Prostate gland (tissue), 2 donors: ENCODE measurements at regions not wholly inside any gene's neighbourhood (a gene's known extent, or its start where the extent isn't known, plus 50 kb on each side); places are given as distances from the start of the nearest gene placed in this dataset.
A peak's percentile ranks its signal among the peaks of the same experiment; 100 is the strongest.

Source experiments
- POLR2A ChIP-seq: fragments of 450-650 bp; IDR thresholded peaks from one replicate; pipeline ENCODE4 v1.6.1; 2016; ENCODE audit warnings: antibody characterized with exemption, mild to moderate bottlenecking
- POLR2AphosphoS5 ChIP-seq: sonication (generic); formaldehyde crosslinking; IDR thresholded peaks from one replicate; pipeline ENCODE4 v1.6.1; 2017; ENCODE audit warnings: antibody characterized with exemption
- TF ChIP-seq, protein P1 (sequence below), 4 experiments: fragments of 200-600 bp in 2 of 4; fragments of 450-650 bp in 2 of 4; sonication (generic) in 2 of 4; IDR thresholded peaks; 1 replicate in 3 of 4; 2 replicates in 1 of 4; pipeline ENCODE4 v1.5.1; 2016 to 2019; ENCODE audit warnings: antibody characterized with exemption in 4 of 4, mild to moderate bottlenecking in 2 of 4, moderate library complexity in 2 of 4

- TF ChIP-seq POLR2A (no peak), POLR2AphosphoS5 (peak; percentile 27)
- TF ChIP-seq, protein P1, sequence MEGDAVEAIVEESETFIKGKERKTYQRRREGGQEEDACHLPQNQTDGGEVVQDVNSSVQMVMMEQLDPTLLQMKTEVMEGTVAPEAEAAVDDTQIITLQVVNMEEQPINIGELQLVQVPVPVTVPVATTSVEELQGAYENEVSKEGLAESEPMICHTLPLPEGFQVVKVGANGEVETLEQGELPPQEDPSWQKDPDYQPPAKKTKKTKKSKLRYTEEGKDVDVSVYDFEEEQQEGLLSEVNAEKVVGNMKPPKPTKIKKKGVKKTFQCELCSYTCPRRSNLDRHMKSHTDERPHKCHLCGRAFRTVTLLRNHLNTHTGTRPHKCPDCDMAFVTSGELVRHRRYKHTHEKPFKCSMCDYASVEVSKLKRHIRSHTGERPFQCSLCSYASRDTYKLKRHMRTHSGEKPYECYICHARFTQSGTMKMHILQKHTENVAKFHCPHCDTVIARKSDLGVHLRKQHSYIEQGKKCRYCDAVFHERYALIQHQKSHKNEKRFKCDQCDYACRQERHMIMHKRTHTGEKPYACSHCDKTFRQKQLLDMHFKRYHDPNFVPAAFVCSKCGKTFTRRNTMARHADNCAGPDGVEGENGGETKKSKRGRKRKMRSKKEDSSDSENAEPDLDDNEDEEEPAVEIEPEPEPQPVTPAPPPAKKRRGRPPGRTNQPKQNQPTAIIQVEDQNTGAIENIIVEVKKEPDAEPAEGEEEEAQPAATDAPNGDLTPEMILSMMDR (IDR thresholded peaks at IDR 0.05): peak in 3 of 4 experiments; percentile 26 to 55 (median 54)
These were observed 140.4 kb downstream of the TEX29 start for GRCh38 chr13:111460548-111461444.
